ENCODE measurements at regions not wholly inside any gene's neighbourhood (a gene's known extent, or its start where the extent isn't known, plus 50 kb on each side); places are given as distances from the start of the nearest gene placed in this dataset. TPM values are rescaled to one million over a fixed set of nuclear protein-coding genes. Genes with fewer than 3 reads are reported as not detected.

DNA sequence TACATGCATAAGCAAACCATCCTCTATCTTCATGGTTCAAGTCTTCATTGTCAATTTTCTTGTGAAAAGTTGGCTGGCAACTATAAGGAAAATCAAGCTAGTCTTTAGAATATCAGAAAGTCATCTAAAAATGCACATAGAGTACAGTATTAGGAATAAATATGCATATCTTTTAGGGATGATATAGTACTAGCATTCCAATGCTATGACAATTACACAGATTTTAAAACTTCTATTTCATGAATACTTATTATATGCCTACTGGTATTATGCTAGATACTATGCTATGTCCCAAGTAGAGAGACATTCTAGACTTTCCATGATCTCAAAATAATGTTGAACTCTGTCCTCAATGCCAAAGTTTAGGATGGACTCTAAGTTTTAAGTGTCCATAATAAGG lies 81.3 kb upstream of the NAALADL2 start:
- no peaks in the 10 kb centered on the region for H3K4me1 ChIP-seq (ENCODE audit: control insufficient read depth in 3 of 3, insufficient read depth in 3 of 3, low read length in 3 of 3)
- no peaks in the 10 kb centered on the region for H3K36me3 ChIP-seq (ENCODE audit: control insufficient read depth in 3 of 3, insufficient read depth in 3 of 3, low read length in 3 of 3)
- H3K9me3 ChIP-seq (ENCODE audit: control insufficient read depth in 3 of 3, low read length in 3 of 3) = no peaks in the 10 kb centered on the region
- no peak overlapping the region for H3K4me3 ChIP-seq (ENCODE audit: low read length in 3 of 3)
- no peaks in the 10 kb centered on the region for H3K27me3 ChIP-seq (ENCODE audit: control insufficient read depth in 3 of 3, insufficient read depth in 3 of 3, low read length in 3 of 3)
- no peak overlapping the region for H3K9ac ChIP-seq (ENCODE audit: low read depth in 1 of 3, low read length in 3 of 3)
- no peak overlapping the region for H3K27ac ChIP-seq (ENCODE audit: low read depth, low read length)

DNA sequence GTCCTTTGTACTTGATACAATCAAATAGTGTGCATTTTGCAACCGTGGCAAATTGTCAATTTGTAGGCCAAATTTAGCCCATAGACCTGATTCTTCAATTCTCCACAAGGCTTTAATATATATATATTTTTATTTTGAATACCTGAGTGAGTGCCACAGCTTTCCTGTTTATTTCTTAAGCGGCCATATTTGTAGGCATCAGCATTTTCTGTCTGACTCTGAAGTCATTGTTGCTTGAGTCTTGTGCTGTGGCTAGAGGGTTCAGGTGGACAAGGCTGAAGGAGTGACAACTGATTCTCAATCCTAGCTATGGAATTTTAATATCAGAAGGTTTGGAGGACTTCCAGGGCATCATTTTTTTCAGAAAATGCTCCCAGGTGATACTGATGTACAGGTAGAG lies 75.6 kb upstream of the NAALADL2 start:
- H3K4me3 ChIP-seq (ENCODE audit: low read length in 3 of 3) = no peak overlapping the region
- H3K36me3 ChIP-seq (ENCODE audit: control insufficient read depth in 3 of 3, insufficient read depth in 3 of 3, low read length in 3 of 3) = no peaks in the 10 kb centered on the region
- H3K4me1 ChIP-seq (ENCODE audit: control insufficient read depth in 3 of 3, insufficient read depth in 3 of 3, low read length in 3 of 3) = no peaks in the 10 kb centered on the region
- H3K9ac ChIP-seq (ENCODE audit: low read depth in 1 of 3, low read length in 3 of 3) = no peak overlapping the region
- H3K9me3 ChIP-seq (ENCODE audit: control insufficient read depth in 3 of 3, low read length in 3 of 3) = no peaks in the 10 kb centered on the region
- H3K27ac ChIP-seq (ENCODE audit: low read depth, low read length) = no peak overlapping the region
- no peaks in the 10 kb centered on the region for H3K27me3 ChIP-seq (ENCODE audit: control insufficient read depth in 3 of 3, insufficient read depth in 3 of 3, low read length in 3 of 3)

DNA sequence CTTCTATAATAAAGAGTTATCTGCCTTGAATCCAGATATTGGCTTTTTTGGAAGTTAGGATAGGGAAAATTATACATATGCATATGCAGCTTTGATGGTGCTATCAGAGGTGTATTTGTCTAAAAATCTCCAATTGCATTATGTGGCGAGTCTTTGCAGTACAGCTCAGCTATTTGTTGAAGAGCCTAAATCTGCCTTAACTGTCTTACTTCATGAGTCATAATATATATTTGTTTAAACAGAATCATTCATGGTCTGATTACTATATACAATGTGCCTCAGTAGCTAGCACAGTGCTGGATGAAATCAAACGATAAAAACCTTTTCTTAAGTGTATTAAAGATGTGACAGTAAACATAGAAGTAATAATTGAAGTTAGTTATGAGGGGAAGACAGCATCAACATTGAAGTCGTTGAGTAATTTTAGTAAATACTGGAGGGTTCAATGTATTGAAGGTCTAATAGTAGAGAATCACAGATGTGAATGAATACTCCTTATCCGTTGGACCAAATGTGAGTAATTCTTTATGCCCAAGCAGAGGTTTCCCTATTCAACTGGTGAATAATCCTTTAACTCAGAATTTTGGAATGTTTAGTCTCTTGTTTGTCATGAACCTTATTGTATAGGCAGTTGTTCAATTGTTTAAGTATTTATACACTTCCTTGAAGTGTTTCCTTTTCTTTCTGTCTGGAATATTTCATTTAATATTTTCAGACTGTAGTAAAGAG lies 74.8 kb upstream of the NAALADL2 start:
- Histone ChIP-seq H3K36me3 (ENCODE audit: control insufficient read depth in 3 of 3, insufficient read depth in 3 of 3, low read length in 3 of 3) (no peaks in the 10 kb centered on the region), H3K4me1 (ENCODE audit: control insufficient read depth in 3 of 3, insufficient read depth in 3 of 3, low read length in 3 of 3) (no peaks in the 10 kb centered on the region), H3K4me3 (ENCODE audit: low read length in 3 of 3) (no peak overlapping the region), H3K27ac (ENCODE audit: low read depth, low read length) (no peak overlapping the region), H3K9me3 (ENCODE audit: control insufficient read depth in 3 of 3, low read length in 3 of 3) (no peaks in the 10 kb centered on the region), H3K9ac (ENCODE audit: low read depth in 1 of 3, low read length in 3 of 3) (no peak overlapping the region), H3K27me3 (ENCODE audit: control insufficient read depth in 3 of 3, insufficient read depth in 3 of 3, low read length in 3 of 3) (no peaks in the 10 kb centered on the region)

DNA sequence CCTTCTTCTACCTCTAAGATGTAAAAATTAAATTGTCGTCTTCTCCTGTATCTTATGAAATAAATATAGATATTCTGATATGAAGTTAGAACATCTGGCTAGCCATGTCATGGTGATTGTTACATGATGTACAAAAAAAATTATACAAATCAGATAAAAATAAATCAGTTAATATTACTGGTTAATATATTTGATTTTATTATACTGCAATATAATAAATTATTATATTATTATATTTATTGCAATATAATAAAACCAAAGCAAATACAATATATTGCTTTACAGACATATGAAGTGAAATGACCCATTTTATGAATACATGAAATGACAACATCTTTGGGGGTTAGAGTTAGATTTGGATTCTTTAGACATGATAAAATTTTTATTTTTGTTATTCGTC lies 72.3 kb upstream of the NAALADL2 start:
- Histone ChIP-seq H3K27ac (ENCODE audit: low read depth, low read length) (no peak overlapping the region), H3K9ac (ENCODE audit: low read depth in 1 of 3, low read length in 3 of 3) (no peak overlapping the region), H3K4me1 (ENCODE audit: control insufficient read depth in 3 of 3, insufficient read depth in 3 of 3, low read length in 3 of 3) (no peaks in the 10 kb centered on the region), H3K36me3 (ENCODE audit: control insufficient read depth in 3 of 3, insufficient read depth in 3 of 3, low read length in 3 of 3) (no peaks in the 10 kb centered on the region), H3K4me3 (ENCODE audit: low read length in 3 of 3) (no peak overlapping the region), H3K27me3 (ENCODE audit: control insufficient read depth in 3 of 3, insufficient read depth in 3 of 3, low read length in 3 of 3) (no peaks in the 10 kb centered on the region), H3K9me3 (ENCODE audit: control insufficient read depth in 3 of 3, low read length in 3 of 3) (no peaks in the 10 kb centered on the region)

DNA sequence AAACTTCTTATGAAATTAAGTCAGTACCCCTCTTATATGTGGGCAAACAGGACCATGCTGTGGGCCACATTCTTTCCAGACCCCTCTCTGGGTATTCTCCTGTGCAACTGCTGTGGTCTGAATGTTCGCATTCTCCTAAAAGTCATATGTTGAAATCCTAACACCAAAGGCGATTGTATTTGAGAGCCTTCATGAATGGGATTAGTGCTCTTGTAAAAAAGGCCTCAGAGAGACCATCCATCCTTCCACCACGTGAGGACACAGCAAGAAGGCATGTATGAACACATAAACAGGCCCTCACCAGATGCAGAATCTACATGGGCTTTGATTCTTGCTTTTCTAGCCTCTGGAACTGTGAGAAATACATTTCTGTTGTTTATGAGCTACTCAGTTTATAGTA lies 68.0 kb upstream of the NAALADL2 start:
- H3K4me3 ChIP-seq (ENCODE audit: low read length in 3 of 3) = no peak overlapping the region
- no peaks in the 10 kb centered on the region for H3K4me1 ChIP-seq (ENCODE audit: control insufficient read depth in 3 of 3, insufficient read depth in 3 of 3, low read length in 3 of 3)
- no peak overlapping the region for H3K9ac ChIP-seq (ENCODE audit: low read depth in 1 of 3, low read length in 3 of 3)
- H3K27me3 ChIP-seq (ENCODE audit: control insufficient read depth in 3 of 3, insufficient read depth in 3 of 3, low read length in 3 of 3) = no peaks in the 10 kb centered on the region
- H3K9me3 ChIP-seq (ENCODE audit: control insufficient read depth in 3 of 3, low read length in 3 of 3) = no peaks in the 10 kb centered on the region
- H3K36me3 ChIP-seq (ENCODE audit: control insufficient read depth in 3 of 3, insufficient read depth in 3 of 3, low read length in 3 of 3) = no peaks in the 10 kb centered on the region
- H3K27ac ChIP-seq (ENCODE audit: low read depth, low read length) = no peak overlapping the region

DNA sequence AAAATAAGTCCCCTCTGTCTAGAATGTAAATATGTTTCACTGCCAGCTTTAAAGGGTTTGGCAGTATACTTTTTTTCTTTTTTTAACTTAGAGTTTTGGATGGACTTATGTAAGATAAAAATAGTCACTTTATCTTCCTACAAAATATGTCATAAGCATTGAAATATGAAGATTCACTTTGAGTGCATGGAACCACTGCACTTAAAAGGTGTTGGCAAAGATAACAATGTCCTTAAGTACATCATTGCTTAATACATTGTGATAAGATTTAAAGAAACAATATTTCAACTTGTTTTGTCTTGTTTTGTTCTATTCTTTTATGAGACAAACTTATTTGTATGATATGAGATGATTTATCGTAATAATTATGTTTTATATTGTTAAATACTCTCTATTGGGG lies 66.3 kb upstream of the NAALADL2 start:
- H3K9me3 ChIP-seq (ENCODE audit: control insufficient read depth in 3 of 3, low read length in 3 of 3) = no peaks in the 10 kb centered on the region
- H3K27me3 ChIP-seq (ENCODE audit: control insufficient read depth in 3 of 3, insufficient read depth in 3 of 3, low read length in 3 of 3) = no peaks in the 10 kb centered on the region
- H3K27ac ChIP-seq (ENCODE audit: low read depth, low read length) = no peak overlapping the region
- no peak overlapping the region for H3K4me3 ChIP-seq (ENCODE audit: low read length in 3 of 3)
- H3K4me1 ChIP-seq (ENCODE audit: control insufficient read depth in 3 of 3, insufficient read depth in 3 of 3, low read length in 3 of 3) = no peaks in the 10 kb centered on the region
- no peak overlapping the region for H3K9ac ChIP-seq (ENCODE audit: low read depth in 1 of 3, low read length in 3 of 3)
- H3K36me3 ChIP-seq (ENCODE audit: control insufficient read depth in 3 of 3, insufficient read depth in 3 of 3, low read length in 3 of 3) = no peaks in the 10 kb centered on the region

Small RNA genes in the stretch of these regions (small RNA-seq; reads per million reads assigned to genes)
- not detected for gene RN7SKP40
